Liver (tissue), 8 donors: ENCODE measurements at regions not wholly inside any gene's neighbourhood (a gene's known extent, or its start where the extent isn't known, plus 50 kb on each side); places are given as distances from the start of the nearest gene placed in this dataset.

ENCODE experiments used
- DNase-seq: peaks from one replicate; pipeline ENCODE4 v3.0.0-alpha.2; 2017; ENCODE audit warnings: low spot score
- H3K27ac ChIP-seq, 2 donors: one replicate each; pipeline ENCODE4 v1.7.0; 2013; ENCODE audit warnings: inconsistent platforms in 2 of 2, low read length in 2 of 2, control low read depth in 1 of 2, low read depth in 1 of 2, mild to moderate bottlenecking in 1 of 2
- H3K27me3 ChIP-seq, 4 donors: one replicate each; pipeline versions ENCODE4 v1.6.1 to v1.7.0; 2013; ENCODE audit warnings: low read length in 3 of 4, inconsistent platforms in 1 of 4, mild to moderate bottlenecking in 1 of 4, moderate library complexity in 1 of 4; ENCODE audit not compliant: control insufficient read depth in 4 of 4, insufficient read depth in 4 of 4
- H3K36me3 ChIP-seq, 4 donors: one replicate each; pipeline versions ENCODE4 v1.6.1 to v1.7.0; 2013; ENCODE audit warnings: low read length in 3 of 4, mild to moderate bottlenecking in 3 of 4, low read depth in 1 of 4, moderate library complexity in 1 of 4; ENCODE audit not compliant: control insufficient read depth in 4 of 4, insufficient read depth in 3 of 4
- H3K4me1 ChIP-seq, 4 donors: one replicate each; pipeline versions ENCODE4 v1.6.1 to v1.7.0; 2013; ENCODE audit warnings: low read length in 3 of 4, mild to moderate bottlenecking in 3 of 4, moderate library complexity in 1 of 4; ENCODE audit not compliant: control insufficient read depth in 4 of 4, insufficient read depth in 4 of 4
- H3K4me3 ChIP-seq, 3 donors: one replicate each; pipeline versions ENCODE4 v1.6.1 to v1.7.0; 2013; ENCODE audit warnings: low read length in 3 of 3, control low read depth in 1 of 3, low read depth in 1 of 3, mild to moderate bottlenecking in 1 of 3
- H3K9ac ChIP-seq, 2 donors: one replicate each; pipeline ENCODE4 v1.7.0; 2013; ENCODE audit warnings: low read length in 2 of 2, mild to moderate bottlenecking in 2 of 2, moderate library complexity in 2 of 2, control low read depth in 1 of 2, low read depth in 1 of 2
- H3K9me3 ChIP-seq, 4 donors: one replicate each; pipeline versions ENCODE4 v1.6.1 to v1.7.0; 2013; ENCODE audit warnings: low read length in 3 of 4; ENCODE audit not compliant: control insufficient read depth in 4 of 4
- EGR1 ChIP-seq, 2 donors: IDR thresholded peaks; 2 replicates each; pipeline ENCODE4 v1.6.1; 2016 to 2018; ENCODE audit warnings: antibody characterized with exemption in 2 of 2, low read depth in 2 of 2
- FOXA1 ChIP-seq: IDR thresholded peaks from 2 replicates; pipeline ENCODE4 v1.6.1; 2016; ENCODE audit warnings: antibody characterized with exemption
- FOXA2 ChIP-seq: IDR thresholded peaks from 2 replicates; pipeline ENCODE4 v1.6.1; 2016; ENCODE audit warnings: antibody characterized with exemption
- GABPA ChIP-seq, 2 donors: IDR thresholded peaks in 1 of 2; conservative IDR thresholded peaks in 1 of 2; 2 replicates each; pipeline ENCODE4 v1.6.1; 2016; ENCODE audit warnings: antibody characterized with exemption in 2 of 2, mild to moderate bottlenecking in 1 of 2, moderate library complexity in 1 of 2
- HNF4A ChIP-seq, 2 donors: conservative IDR thresholded peaks; 2 replicates each; pipeline ENCODE4 v1.6.1; 2016; ENCODE audit warnings: antibody characterized with exemption in 2 of 2, mild to moderate bottlenecking in 2 of 2
- HNF4G ChIP-seq: IDR thresholded peaks from 2 replicates; pipeline ENCODE4 v1.6.1; 2016; ENCODE audit warnings: antibody characterized with exemption
- JUND ChIP-seq, 2 donors: IDR thresholded peaks; 2 replicates each; pipeline ENCODE4 v1.6.1; 2016; ENCODE audit warnings: antibody characterized with exemption in 2 of 2
- NR2F2 ChIP-seq: IDR thresholded peaks from 2 replicates; pipeline ENCODE4 v1.6.1; 2016; ENCODE audit warnings: antibody characterized with exemption
- RAD21 ChIP-seq, 2 donors: IDR thresholded peaks; 2 replicates each; pipeline ENCODE4 v1.6.1; 2016; ENCODE audit warnings: antibody characterized with exemption in 2 of 2, mild to moderate bottlenecking in 2 of 2
- RXRA ChIP-seq, 2 donors: IDR thresholded peaks; 2 replicates each; pipeline ENCODE4 v1.6.1; 2017 to 2018; ENCODE audit warnings: antibody characterized with exemption in 2 of 2, mild to moderate bottlenecking in 1 of 2
- SP1 ChIP-seq: IDR thresholded peaks from 2 replicates; pipeline ENCODE4 v1.6.1; 2018; ENCODE audit warnings: antibody characterized with exemption, mild to moderate bottlenecking
- TAF1 ChIP-seq: conservative IDR thresholded peaks from 2 replicates; pipeline ENCODE4 v1.6.1; 2016; ENCODE audit warnings: antibody characterized with exemption, mild to moderate bottlenecking
- YY1 ChIP-seq: IDR thresholded peaks from 2 replicates; pipeline ENCODE4 v1.6.1; 2016; ENCODE audit warnings: antibody characterized with exemption, mild to moderate bottlenecking
- WGBS: extraction: QIAGEN DNeasy Blood & Tissue Kit; methylation state at CpG from one replicate; pipeline ENCODE4 v1.1.7; 2013; 5-methylcytosine and 5-hydroxymethylcytosine counted together
- TF ChIP-seq, protein P1 (sequence below): IDR thresholded peaks from 2 replicates; pipeline ENCODE4 v1.6.1; 2016; ENCODE audit warnings: antibody characterized with exemption, mild to moderate bottlenecking
- TF ChIP-seq, protein P2 (sequence below): IDR thresholded peaks from 2 replicates; pipeline ENCODE4 v1.6.1; 2016; ENCODE audit warnings: antibody characterized with exemption
- TF ChIP-seq, protein P3 (sequence below): IDR thresholded peaks from 2 replicates; pipeline ENCODE4 v1.6.1; 2016; ENCODE audit warnings: antibody characterized with exemption
- TF ChIP-seq, protein P4 (sequence below): IDR thresholded peaks from 2 replicates; pipeline ENCODE4 v1.6.1; 2016; ENCODE audit warnings: antibody characterized with exemption
- TF ChIP-seq, protein P5 (sequence below): fragments of 150-350 bp; IDR thresholded peaks from 2 replicates; pipeline ENCODE4 v1.5.1; 2017; ENCODE audit warnings: improper control_type of control experiment, low read depth, low read length; ENCODE audit not compliant: missing input control
- donor health status: healthy.
- donor health status: healthy.
- donor health status: healthy.
- donor health status: healthy.
- donor health status: healthy.

DNA sequence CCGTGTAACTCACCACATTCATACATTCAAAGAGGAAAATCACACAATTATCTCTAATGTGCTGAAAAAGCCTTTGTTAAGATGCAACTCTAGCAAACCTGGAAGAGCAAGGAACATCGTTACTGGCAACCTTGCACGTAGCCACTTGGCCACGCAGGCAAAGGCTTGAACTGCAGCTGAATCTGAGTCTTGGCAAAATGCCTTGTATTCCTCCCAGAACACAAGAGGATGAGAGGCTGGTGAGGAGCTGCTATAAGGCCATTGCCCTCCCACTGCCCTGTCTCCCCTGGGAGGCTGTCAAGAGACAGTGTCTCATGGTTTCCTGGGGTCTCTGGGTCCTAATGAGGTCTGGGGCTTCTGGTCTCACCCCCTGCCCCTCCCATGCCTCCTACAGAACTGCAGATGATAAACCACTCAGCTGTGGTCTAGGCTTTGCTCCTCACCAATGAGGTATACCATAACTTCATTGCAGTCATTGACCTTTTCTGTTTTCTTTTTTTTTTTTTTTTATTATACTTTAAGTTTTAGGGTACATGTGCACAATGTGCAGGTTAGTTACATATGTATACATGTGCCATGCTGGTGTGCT, 141.4 kb downstream of the SPP2 start:
- H3K9ac ChIP-seq: no peak overlapping the region

DNA sequence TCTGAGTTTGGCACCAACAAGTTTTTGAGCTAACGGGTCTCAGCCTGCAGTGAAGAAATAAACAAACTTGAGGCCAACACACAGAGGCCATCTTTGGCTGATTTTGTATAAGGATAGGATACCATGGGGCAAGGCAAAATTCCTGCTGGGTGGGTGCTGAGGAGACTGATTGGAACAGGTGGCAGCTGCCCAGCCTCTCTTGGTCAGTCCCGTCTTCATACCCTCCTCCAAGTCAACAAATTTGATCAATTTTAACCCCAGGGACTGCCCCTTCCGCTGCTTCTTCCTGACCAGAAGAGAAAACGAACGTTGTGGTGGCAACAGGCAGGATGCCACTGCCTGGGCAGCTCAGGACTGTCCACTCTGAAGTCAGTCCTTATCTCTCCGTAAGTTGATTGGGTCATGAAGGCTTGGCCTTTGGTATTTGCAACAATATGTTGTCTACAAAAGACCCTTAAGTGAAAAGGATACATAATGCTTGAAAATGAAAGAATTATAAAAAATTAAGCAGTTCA, 139.3 kb downstream of the SPP2 start:
- Histone ChIP-seq H3K4me3 (no peak overlapping the region), H3K27me3 (no peaks in the 10 kb centered on the region), H3K9me3 (no peaks in the 10 kb centered on the region), H3K36me3 (no peaks in the 10 kb centered on the region), H3K4me1 (no peaks in the 10 kb centered on the region), H3K27ac (no peak overlapping the region), H3K9ac (no peak overlapping the region)
- 66% methylated on average over 6 of the region's 6 CpGs for WGBS
- no peak for DNase-seq
- TF ChIP-seq FOXA2: no peak
- TF ChIP-seq, protein P1, sequence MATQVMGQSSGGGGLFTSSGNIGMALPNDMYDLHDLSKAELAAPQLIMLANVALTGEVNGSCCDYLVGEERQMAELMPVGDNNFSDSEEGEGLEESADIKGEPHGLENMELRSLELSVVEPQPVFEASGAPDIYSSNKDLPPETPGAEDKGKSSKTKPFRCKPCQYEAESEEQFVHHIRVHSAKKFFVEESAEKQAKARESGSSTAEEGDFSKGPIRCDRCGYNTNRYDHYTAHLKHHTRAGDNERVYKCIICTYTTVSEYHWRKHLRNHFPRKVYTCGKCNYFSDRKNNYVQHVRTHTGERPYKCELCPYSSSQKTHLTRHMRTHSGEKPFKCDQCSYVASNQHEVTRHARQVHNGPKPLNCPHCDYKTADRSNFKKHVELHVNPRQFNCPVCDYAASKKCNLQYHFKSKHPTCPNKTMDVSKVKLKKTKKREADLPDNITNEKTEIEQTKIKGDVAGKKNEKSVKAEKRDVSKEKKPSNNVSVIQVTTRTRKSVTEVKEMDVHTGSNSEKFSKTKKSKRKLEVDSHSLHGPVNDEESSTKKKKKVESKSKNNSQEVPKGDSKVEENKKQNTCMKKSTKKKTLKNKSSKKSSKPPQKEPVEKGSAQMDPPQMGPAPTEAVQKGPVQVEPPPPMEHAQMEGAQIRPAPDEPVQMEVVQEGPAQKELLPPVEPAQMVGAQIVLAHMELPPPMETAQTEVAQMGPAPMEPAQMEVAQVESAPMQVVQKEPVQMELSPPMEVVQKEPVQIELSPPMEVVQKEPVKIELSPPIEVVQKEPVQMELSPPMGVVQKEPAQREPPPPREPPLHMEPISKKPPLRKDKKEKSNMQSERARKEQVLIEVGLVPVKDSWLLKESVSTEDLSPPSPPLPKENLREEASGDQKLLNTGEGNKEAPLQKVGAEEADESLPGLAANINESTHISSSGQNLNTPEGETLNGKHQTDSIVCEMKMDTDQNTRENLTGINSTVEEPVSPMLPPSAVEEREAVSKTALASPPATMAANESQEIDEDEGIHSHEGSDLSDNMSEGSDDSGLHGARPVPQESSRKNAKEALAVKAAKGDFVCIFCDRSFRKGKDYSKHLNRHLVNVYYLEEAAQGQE: no peak
- TF ChIP-seq, protein P2, sequence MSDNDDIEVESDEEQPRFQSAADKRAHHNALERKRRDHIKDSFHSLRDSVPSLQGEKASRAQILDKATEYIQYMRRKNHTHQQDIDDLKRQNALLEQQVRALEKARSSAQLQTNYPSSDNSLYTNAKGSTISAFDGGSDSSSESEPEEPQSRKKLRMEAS: no peak
- no peak for TF ChIP-seq SP1
- TF ChIP-seq, protein P3, sequence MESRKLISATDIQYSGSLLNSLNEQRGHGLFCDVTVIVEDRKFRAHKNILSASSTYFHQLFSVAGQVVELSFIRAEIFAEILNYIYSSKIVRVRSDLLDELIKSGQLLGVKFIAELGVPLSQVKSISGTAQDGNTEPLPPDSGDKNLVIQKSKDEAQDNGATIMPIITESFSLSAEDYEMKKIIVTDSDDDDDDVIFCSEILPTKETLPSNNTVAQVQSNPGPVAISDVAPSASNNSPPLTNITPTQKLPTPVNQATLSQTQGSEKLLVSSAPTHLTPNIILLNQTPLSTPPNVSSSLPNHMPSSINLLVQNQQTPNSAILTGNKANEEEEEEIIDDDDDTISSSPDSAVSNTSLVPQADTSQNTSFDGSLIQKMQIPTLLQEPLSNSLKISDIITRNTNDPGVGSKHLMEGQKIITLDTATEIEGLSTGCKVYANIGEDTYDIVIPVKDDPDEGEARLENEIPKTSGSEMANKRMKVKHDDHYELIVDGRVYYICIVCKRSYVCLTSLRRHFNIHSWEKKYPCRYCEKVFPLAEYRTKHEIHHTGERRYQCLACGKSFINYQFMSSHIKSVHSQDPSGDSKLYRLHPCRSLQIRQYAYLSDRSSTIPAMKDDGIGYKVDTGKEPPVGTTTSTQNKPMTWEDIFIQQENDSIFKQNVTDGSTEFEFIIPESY: no peak
- TF ChIP-seq RXRA (IDR thresholded peaks at IDR 0.05): no peak
- TF ChIP-seq EGR1 (IDR thresholded peaks at IDR 0.05; ENCODE audit: low read depth in 2 of 2): no peak
- TF ChIP-seq RAD21 (IDR thresholded peaks at IDR 0.05): no peak
- no peak for TF ChIP-seq JUND (IDR thresholded peaks at IDR 0.05)
- TF ChIP-seq GABPA (IDR thresholded peaks at IDR 0.05 in 1 of 2, conservative IDR thresholded peaks at IDR 0.05 in 1 of 2): no peak
- no peak for TF ChIP-seq FOXA1
- TF ChIP-seq HNF4A (conservative IDR thresholded peaks at IDR 0.05): no peak
- no peak for TF ChIP-seq HNF4G
- no peak for TF ChIP-seq TAF1
- TF ChIP-seq YY1: no peak
- TF ChIP-seq, protein P4, sequence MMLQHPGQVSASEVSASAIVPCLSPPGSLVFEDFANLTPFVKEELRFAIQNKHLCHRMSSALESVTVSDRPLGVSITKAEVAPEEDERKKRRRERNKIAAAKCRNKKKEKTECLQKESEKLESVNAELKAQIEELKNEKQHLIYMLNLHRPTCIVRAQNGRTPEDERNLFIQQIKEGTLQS: no peak
- TF ChIP-seq NR2F2: no peak

More for the DNA sequence above, 141.4 kb downstream of the SPP2 start:
- no peak overlapping the region for H3K4me3 ChIP-seq
- 64% methylated on average over 4 of the region's 4 CpGs for WGBS
- no peak overlapping the region for H3K27ac ChIP-seq
- no peaks in the 10 kb centered on the region for H3K27me3 ChIP-seq
- H3K36me3 ChIP-seq: no peaks in the 10 kb centered on the region
- no peaks in the 10 kb centered on the region for H3K9me3 ChIP-seq
- H3K4me1 ChIP-seq: no peaks in the 10 kb centered on the region
- DNase-seq: no peak
- TF ChIP-seq RXRA (IDR thresholded peaks at IDR 0.05): peak in 1 of 2 donors; percentile 24
- TF ChIP-seq, protein P5, sequence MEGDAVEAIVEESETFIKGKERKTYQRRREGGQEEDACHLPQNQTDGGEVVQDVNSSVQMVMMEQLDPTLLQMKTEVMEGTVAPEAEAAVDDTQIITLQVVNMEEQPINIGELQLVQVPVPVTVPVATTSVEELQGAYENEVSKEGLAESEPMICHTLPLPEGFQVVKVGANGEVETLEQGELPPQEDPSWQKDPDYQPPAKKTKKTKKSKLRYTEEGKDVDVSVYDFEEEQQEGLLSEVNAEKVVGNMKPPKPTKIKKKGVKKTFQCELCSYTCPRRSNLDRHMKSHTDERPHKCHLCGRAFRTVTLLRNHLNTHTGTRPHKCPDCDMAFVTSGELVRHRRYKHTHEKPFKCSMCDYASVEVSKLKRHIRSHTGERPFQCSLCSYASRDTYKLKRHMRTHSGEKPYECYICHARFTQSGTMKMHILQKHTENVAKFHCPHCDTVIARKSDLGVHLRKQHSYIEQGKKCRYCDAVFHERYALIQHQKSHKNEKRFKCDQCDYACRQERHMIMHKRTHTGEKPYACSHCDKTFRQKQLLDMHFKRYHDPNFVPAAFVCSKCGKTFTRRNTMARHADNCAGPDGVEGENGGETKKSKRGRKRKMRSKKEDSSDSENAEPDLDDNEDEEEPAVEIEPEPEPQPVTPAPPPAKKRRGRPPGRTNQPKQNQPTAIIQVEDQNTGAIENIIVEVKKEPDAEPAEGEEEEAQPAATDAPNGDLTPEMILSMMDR: no peak
